Epithelial cell of esophagus (primary cell): ENCODE measurements at regions not wholly inside any gene's neighbourhood (a gene's known extent, or its start where the extent isn't known, plus 50 kb on each side); places are given as distances from the start of the nearest gene placed in this dataset.
A peak's percentile ranks its signal among the peaks of the same experiment; 100 is the strongest.
"Not testable (repeated sequence)": the region's sequence is repeated elsewhere in the genome, so short reads cannot be mapped to it uniquely, and the experiment has no call there.

Experiments used
- DNase-seq: peaks from one replicate; pipeline ENCODE4 v3.0.0; 2010; ENCODE audit warnings: low read depth
- H3K4me3 ChIP-seq: 2 replicates; pipeline ENCODE4 v1.5.1; 2011; ENCODE audit warnings: mild to moderate bottlenecking, low read length, control low read depth
- TF ChIP-seq, protein P1 (sequence below): IDR thresholded peaks from 2 replicates; pipeline ENCODE4 v1.5.1; 2011; ENCODE audit warnings: low read depth, mild to moderate bottlenecking, low read length, control low read depth, inconsistent platforms; ENCODE audit not compliant: insufficient read depth; ENCODE audit errors: missing control alignments

- DNase-seq: peak; percentile 14
- TF ChIP-seq, protein P1, sequence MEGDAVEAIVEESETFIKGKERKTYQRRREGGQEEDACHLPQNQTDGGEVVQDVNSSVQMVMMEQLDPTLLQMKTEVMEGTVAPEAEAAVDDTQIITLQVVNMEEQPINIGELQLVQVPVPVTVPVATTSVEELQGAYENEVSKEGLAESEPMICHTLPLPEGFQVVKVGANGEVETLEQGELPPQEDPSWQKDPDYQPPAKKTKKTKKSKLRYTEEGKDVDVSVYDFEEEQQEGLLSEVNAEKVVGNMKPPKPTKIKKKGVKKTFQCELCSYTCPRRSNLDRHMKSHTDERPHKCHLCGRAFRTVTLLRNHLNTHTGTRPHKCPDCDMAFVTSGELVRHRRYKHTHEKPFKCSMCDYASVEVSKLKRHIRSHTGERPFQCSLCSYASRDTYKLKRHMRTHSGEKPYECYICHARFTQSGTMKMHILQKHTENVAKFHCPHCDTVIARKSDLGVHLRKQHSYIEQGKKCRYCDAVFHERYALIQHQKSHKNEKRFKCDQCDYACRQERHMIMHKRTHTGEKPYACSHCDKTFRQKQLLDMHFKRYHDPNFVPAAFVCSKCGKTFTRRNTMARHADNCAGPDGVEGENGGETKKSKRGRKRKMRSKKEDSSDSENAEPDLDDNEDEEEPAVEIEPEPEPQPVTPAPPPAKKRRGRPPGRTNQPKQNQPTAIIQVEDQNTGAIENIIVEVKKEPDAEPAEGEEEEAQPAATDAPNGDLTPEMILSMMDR: no peak
- no peak overlapping the region for H3K4me3 ChIP-seq
These were observed 607.4 kb upstream of the MBL2 start for GRCh38 chr10:53379956-53380355.

GRCh38 chr10:53370347-53370746 is 597.8 kb upstream of the MBL2 start:
- DNase-seq: no peak
- no peak overlapping the region for H3K4me3 ChIP-seq
- TF ChIP-seq, protein P1: no peak

- DNase-seq: no peak
- TF ChIP-seq, protein P1: no peak
- H3K4me3 ChIP-seq: no peak overlapping the region
These were observed 589.4 kb upstream of the MBL2 start for GRCh38 chr10:53361936-53362335.

DNA sequence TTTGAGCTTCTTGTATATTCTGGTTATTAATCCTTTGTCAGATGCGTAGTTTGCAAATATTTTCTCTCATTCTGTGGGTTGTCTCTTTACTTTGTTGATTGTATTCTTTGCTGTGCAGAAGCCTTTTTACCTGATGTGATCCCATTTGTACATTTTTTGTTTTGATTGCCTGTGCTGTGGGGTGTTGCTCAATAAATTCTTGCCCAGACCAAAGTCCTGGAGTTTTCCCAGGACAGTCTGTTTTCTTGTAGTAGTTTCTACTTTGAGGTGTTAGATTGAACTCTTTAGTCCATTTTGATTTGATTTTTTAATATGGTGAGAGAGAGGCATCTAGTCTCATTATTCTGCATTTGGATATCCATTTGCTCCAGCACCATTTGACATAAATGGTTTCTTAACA is 588.7 kb upstream of the MBL2 start:
- DNase-seq: no peak
- no peak overlapping the region for H3K4me3 ChIP-seq
- TF ChIP-seq, protein P1: no peak

DNA sequence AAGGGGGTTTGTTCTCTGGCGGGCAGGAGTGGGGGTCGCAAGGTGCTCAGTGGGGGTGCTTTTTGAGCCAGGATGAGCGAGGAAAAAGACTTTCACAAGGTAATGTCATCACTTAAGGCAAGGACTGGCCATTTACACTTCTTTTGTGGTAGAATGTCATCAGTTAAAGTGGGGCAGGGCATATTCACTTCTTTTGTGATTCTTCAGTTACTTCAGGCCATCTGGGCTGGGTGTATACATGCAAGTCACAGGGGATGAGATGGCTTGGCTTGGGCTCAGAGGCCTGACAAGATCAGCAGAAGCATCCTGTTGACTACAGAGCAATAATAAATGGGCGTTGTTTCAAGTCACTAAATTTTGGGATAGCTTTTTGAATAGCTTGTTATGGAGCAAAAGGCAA is 586.4 kb upstream of the MBL2 start:
- not testable (repeated sequence) for DNase-seq, H3K4me3 ChIP-seq

DNA sequence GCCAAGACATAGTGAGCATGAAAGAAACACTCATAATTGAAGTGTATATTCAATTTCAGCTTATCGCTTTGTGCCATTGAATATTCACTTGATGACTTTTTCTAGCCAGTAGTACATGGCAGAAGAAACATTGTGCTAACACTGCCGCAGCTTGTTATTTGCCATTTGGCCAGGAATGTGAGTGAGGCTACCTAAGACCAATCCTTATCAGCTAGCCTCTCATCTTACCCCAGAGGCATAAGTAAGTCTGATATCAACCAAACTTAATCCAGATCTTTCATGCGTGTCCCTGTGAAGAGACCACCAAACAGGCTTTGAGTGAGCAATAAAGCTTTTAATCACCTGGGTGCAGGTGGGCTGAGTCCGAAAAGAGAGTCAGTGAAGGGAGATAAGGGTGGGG is 586.0 kb upstream of the MBL2 start:
- DNase-seq: no peak
- TF ChIP-seq, protein P1: no peak
- no peak overlapping the region for H3K4me3 ChIP-seq

DNA sequence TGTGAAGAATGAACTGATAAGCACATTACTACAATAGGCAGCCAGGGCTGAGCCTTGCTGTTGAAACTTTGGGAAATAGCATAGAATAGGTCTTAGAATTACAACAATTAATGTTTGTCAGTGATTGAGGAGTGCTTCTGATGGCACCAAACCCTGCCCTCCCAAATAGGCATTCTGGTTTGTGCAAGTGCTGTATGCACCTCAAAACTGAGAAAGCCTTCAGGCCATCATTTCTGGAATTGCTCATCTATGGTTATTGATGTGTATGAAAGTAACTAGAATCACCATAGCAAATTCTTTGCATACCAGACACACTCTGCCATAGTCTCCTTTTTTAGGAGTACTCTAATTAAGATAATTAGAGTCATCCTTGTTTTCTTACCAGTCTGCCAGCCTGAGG is 585.0 kb upstream of the MBL2 start:
- DNase-seq: peak; percentile 63
- H3K4me3 ChIP-seq: no peak overlapping the region
- TF ChIP-seq, protein P1: no peak
